ENCODE measurements at regions not wholly inside any gene's neighbourhood (a gene's known extent, or its start where the extent isn't known, plus 50 kb on each side); places are given as distances from the start of the nearest gene placed in this dataset.

GRCh38 chr10:83541046-83541445 is 598.3 kb upstream of the GHITM start:
- no peak for TF ChIP-seq POLR2AphosphoS5 (IDR thresholded peaks at IDR 0.05; ENCODE audit: low read depth, low read length)
- no peak for TF ChIP-seq CTCF (IDR thresholded peaks at IDR 0.05 in 2 of 3, conservative IDR thresholded peaks at IDR 0.05 in 1 of 3; ENCODE audit: borderline replicate concordance in 1 of 3, insufficient read depth in 1 of 3, low read depth in 2 of 3, low read length in 2 of 3)
- TF ChIP-seq TCF7L2 (IDR thresholded peaks at IDR 0.05; ENCODE audit: borderline replicate concordance, extremely low read depth, insufficient read depth, insufficient read length): no peak
- TF ChIP-seq FOSL1 (IDR thresholded peaks at IDR 0.05; ENCODE audit: low read depth): no peak
- no peak for TF ChIP-seq POLR2A (IDR thresholded peaks at IDR 0.05; ENCODE audit: borderline replicate concordance, extremely low read depth, insufficient read depth, insufficient read length)
- no peak for TF ChIP-seq CEBPB (IDR thresholded peaks at IDR 0.05; ENCODE audit: low read depth)
- no peak for TF ChIP-seq EZH2 (IDR thresholded peaks at IDR 0.05)
- no peak for TF ChIP-seq ZNF274 (IDR thresholded peaks at IDR 0.05; ENCODE audit: low read depth, low read length)
- no peak for TF ChIP-seq JUND (IDR thresholded peaks at IDR 0.05)
- TF ChIP-seq MAX (IDR thresholded peaks at IDR 0.05): no peak
- no peak for TF ChIP-seq EZH2phosphoT487 (IDR thresholded peaks at IDR 0.05; ENCODE audit: borderline replicate concordance)

Measured in HCT116 (cell line).